ENCODE measurements at regions not wholly inside any gene's neighbourhood (a gene's known extent, or its start where the extent isn't known, plus 50 kb on each side); places are given as distances from the start of the nearest gene placed in this dataset.

GRCh38 chr4:84264652-84265051 is 234.4 kb downstream of the NKX6-1 start:
- POLR2A ChIA-PET = no interaction called here
- H3K27me3 ChIP-seq (ENCODE audit: control insufficient read depth in 2 of 2, insufficient read depth in 2 of 2, low read length in 2 of 2) = no peaks in the 10 kb centered on the region
- no peak overlapping the region for H3K4me3 ChIP-seq (replicated peaks in 1 of 3; ENCODE audit: insufficient read depth in 1 of 3, low read depth in 1 of 3, low read length in 3 of 3)
- H2AFZ ChIP-seq (ENCODE audit: low read depth, low read length) = no peak overlapping the region
- H3K27ac ChIP-seq (ENCODE audit: insufficient read depth, low read depth, low read length) = no peak overlapping the region
- dilution Hi-C loops (cut with MboI; ENCODE audit: extremely low pct_ligation_motif_present, low sequenced_read_pairs) = no loop called here
- TF ChIP-seq JUN (IDR thresholded peaks at IDR 0.05; ENCODE audit: borderline replicate concordance, insufficient read depth, insufficient read length, low read depth) (no peak), POLR2A (IDR thresholded peaks at IDR 0.05; ENCODE audit: low read depth, low read length) (no peak), FOS (IDR thresholded peaks at IDR 0.05; ENCODE audit: borderline replicate concordance, insufficient read depth, low read length) (no peak)
- no peaks in the 10 kb centered on the region for H3K79me2 ChIP-seq (ENCODE audit: control insufficient read depth, insufficient read depth, low read length)
- H3K9ac ChIP-seq (replicated peaks; ENCODE audit: extremely low read depth, insufficient read depth, low read length) = no peak overlapping the region
- H3K36me3 ChIP-seq (ENCODE audit: control insufficient read depth in 2 of 2, extremely low read depth in 1 of 2, insufficient read depth in 2 of 2, low read length in 2 of 2) = no peaks in the 10 kb centered on the region
- no peaks in the 10 kb centered on the region for H3K4me1 ChIP-seq (ENCODE audit: control insufficient read depth, extremely low read depth, insufficient read depth, low read length)
- H3K9me3 ChIP-seq (replicated peaks; ENCODE audit: control insufficient read depth, insufficient read depth, low read length) = no peaks in the 10 kb centered on the region
- DNase-seq (ENCODE audit: low read depth, low spot score) (no peak), FAIRE-seq (no peak)
- no TSS peak for BruUV-seq (replicated peaks)
- intact Hi-C loops (cut with micrococcal nuclease) = no loop called here
- H3K9me1 ChIP-seq (replicated peaks; ENCODE audit: control insufficient read depth, extremely low read depth, insufficient read depth, low read length) = no peaks in the 10 kb centered on the region
- CTCF ChIA-PET = no interaction called here
- no peak overlapping the region for H3K4me2 ChIP-seq (ENCODE audit: insufficient read depth, low read length)
- H4K20me1 ChIP-seq (replicated peaks; ENCODE audit: control insufficient read depth, extremely low read depth, insufficient read depth, low read length) = no peaks in the 10 kb centered on the region

GRCh38 chr4:84263415-84263814 is 235.7 kb downstream of the NKX6-1 start:
- H4K20me1 ChIP-seq (replicated peaks; ENCODE audit: control insufficient read depth, extremely low read depth, insufficient read depth, low read length) = no peaks in the 10 kb centered on the region
- H2AFZ ChIP-seq (ENCODE audit: low read depth, low read length) = no peak overlapping the region
- H3K4me2 ChIP-seq (ENCODE audit: insufficient read depth, low read length) = no peak overlapping the region
- no peak overlapping the region for H3K9ac ChIP-seq (replicated peaks; ENCODE audit: extremely low read depth, insufficient read depth, low read length)
- ChIA-PET POLR2A (no interaction called here), CTCF (no interaction called here)
- H3K9me1 ChIP-seq (replicated peaks; ENCODE audit: control insufficient read depth, extremely low read depth, insufficient read depth, low read length) = no peaks in the 10 kb centered on the region
- dilution Hi-C loops (cut with MboI; ENCODE audit: extremely low pct_ligation_motif_present, low sequenced_read_pairs) (no loop called here), intact Hi-C loops (cut with micrococcal nuclease) (no loop called here)
- no peaks in the 10 kb centered on the region for H3K36me3 ChIP-seq (ENCODE audit: control insufficient read depth in 2 of 2, extremely low read depth in 1 of 2, insufficient read depth in 2 of 2, low read length in 2 of 2)
- FAIRE-seq (no peak), DNase-seq (ENCODE audit: low read depth, low spot score) (no peak)
- H3K27me3 ChIP-seq (ENCODE audit: control insufficient read depth in 2 of 2, insufficient read depth in 2 of 2, low read length in 2 of 2) = no peaks in the 10 kb centered on the region
- H3K4me3 ChIP-seq (replicated peaks in 1 of 3; ENCODE audit: insufficient read depth in 1 of 3, low read depth in 1 of 3, low read length in 3 of 3) = no peak overlapping the region
- no peak for TF ChIP-seq MYC (IDR thresholded peaks at IDR 0.05; ENCODE audit: low read depth, low read length)
- TF ChIP-seq JUN (IDR thresholded peaks at IDR 0.05; ENCODE audit: borderline replicate concordance, insufficient read depth, insufficient read length, low read depth) = no peak
- no peaks in the 10 kb centered on the region for H3K9me3 ChIP-seq (replicated peaks; ENCODE audit: control insufficient read depth, insufficient read depth, low read length)
- no TSS peak for BruUV-seq (replicated peaks)
- H3K79me2 ChIP-seq (ENCODE audit: control insufficient read depth, insufficient read depth, low read length) = no peaks in the 10 kb centered on the region
- no peaks in the 10 kb centered on the region for H3K4me1 ChIP-seq (ENCODE audit: control insufficient read depth, extremely low read depth, insufficient read depth, low read length)
- H3K27ac ChIP-seq (ENCODE audit: insufficient read depth, low read depth, low read length) = no peak overlapping the region
